ENCODE measurements at regions not wholly inside any gene's neighbourhood (a gene's known extent, or its start where the extent isn't known, plus 50 kb on each side); places are given as distances from the start of the nearest gene placed in this dataset.

GRCh38 chr1:228923973-228924686 lies 188.9 kb downstream of the RHOU start:
- FAIRE-seq = no peak

- no peak for FAIRE-seq
These were observed 190.4 kb downstream of the RHOU start for GRCh38 chr1:228925691-228926090.

- FAIRE-seq = no peak
These were observed 192.1 kb downstream of the RHOU start for GRCh38 chr1:228927421-228927820.

- no peak for FAIRE-seq
These were observed 192.9 kb downstream of the RHOU start for GRCh38 chr1:228927946-228928898.

- FAIRE-seq = no peak
These were observed 194.3 kb downstream of the RHOU start for GRCh38 chr1:228929476-228930027.

GRCh38 chr1:228930479-228930957 lies 195.2 kb downstream of the RHOU start:
- FAIRE-seq = no peak

GRCh38 chr1:228933753-228934152 lies 198.5 kb downstream of the RHOU start:
- FAIRE-seq = no peak

GRCh38 chr1:228935198-228935663 lies 200.0 kb downstream of the RHOU start:
- no peak for FAIRE-seq

- no peak for FAIRE-seq
These were observed 200.8 kb downstream of the RHOU start for GRCh38 chr1:228935855-228936727.

GRCh38 chr1:228936881-228937280 lies 201.6 kb downstream of the RHOU start:
- no peak for FAIRE-seq

GRCh38 chr1:228937351-228937750 lies 202.1 kb downstream of the RHOU start:
- no peak for FAIRE-seq

- FAIRE-seq = no peak
These were observed 202.7 kb downstream of the RHOU start for GRCh38 chr1:228937851-228938536.

- no peak for FAIRE-seq
These were observed 203.2 kb downstream of the RHOU start for GRCh38 chr1:228938537-228938901.

- no peak for FAIRE-seq
These were observed 203.9 kb downstream of the RHOU start for GRCh38 chr1:228939001-228939691.

GRCh38 chr1:228939881-228940392 lies 204.7 kb downstream of the RHOU start:
- FAIRE-seq = no peak

- FAIRE-seq = no peak
These were observed 205.2 kb downstream of the RHOU start for GRCh38 chr1:228940526-228940925.

GRCh38 chr1:228940926-228941325 lies 205.6 kb downstream of the RHOU start:
- FAIRE-seq = no peak

- no peak for FAIRE-seq
These were observed 206.4 kb downstream of the RHOU start for GRCh38 chr1:228941666-228942065.

- FAIRE-seq = no peak
These were observed 208.2 kb downstream of the RHOU start for GRCh38 chr1:228943436-228943835.

- no peak for FAIRE-seq
These were observed 209.0 kb downstream of the RHOU start for GRCh38 chr1:228944296-228944695.

- no peak for FAIRE-seq
These were observed 209.7 kb downstream of the RHOU start for GRCh38 chr1:228944935-228945371.
